Breast epithelium (tissue), 3 donors: ENCODE measurements at regions not wholly inside any gene's neighbourhood (a gene's known extent, or its start where the extent isn't known, plus 50 kb on each side); places are given as distances from the start of the nearest gene placed in this dataset.
"Not testable (repeated sequence)": the region's sequence is repeated elsewhere in the genome, so short reads cannot be mapped to it uniquely, and the experiment has no call there.

Experiments
- CTCF ChIP-seq, 3 donors: fragments of 450-650 bp; IDR thresholded peaks; one replicate each; pipeline ENCODE4 v1.5.1; 2016 to 2017; ENCODE audit warnings: antibody characterized with exemption in 3 of 3, mild to moderate bottlenecking in 3 of 3, moderate library complexity in 3 of 3
- POLR2A ChIP-seq: fragments of 450-650 bp; IDR thresholded peaks from one replicate; pipeline ENCODE4 v1.6.1; 2016; ENCODE audit warnings: antibody characterized with exemption, mild to moderate bottlenecking, moderate library complexity
- POLR2AphosphoS5 ChIP-seq, 3 donors: sonication (generic); formaldehyde crosslinking; IDR thresholded peaks; one replicate each; pipeline ENCODE4 v1.6.1; 2017; ENCODE audit warnings: antibody characterized with exemption in 3 of 3

DNA sequence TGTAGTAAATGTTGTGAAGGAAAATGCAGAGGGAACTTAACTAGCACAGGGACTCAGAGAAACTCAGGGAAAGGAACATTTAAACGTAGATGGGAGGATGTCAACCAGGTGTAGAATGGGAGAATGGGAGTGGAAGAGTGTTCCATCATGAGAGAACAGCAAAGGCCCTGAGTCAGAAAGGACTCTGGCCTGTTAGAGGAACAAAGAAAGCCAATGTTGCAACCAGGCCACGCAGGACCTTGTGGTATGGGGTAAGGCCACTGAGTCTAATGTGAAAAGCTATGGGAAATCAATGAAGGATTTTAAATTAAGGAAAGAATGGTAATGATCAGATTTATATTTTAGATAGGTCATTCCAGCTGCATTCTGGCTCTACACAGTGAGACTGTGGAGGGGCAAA, 76.6 kb upstream of the NBPF26 start:
- TF ChIP-seq POLR2AphosphoS5 (IDR thresholded peaks at IDR 0.05); CTCF (IDR thresholded peaks at IDR 0.05); POLR2A: not testable (repeated sequence)
